Glomerular endothelial cell (primary cell): ENCODE measurements at regions not wholly inside any gene's neighbourhood (a gene's known extent, or its start where the extent isn't known, plus 50 kb on each side); places are given as distances from the start of the nearest gene placed in this dataset.
"Not testable (repeated sequence)": the region's sequence is repeated elsewhere in the genome, so short reads cannot be mapped to it uniquely, and the experiment has no call there.

Experiments
- DNase-seq: peaks from one replicate; pipeline ENCODE4 v3.0.0-alpha.2; 2011; ENCODE audit warnings: low read depth, low spot score; ENCODE audit errors: extremely low read depth

GRCh38 chr7:4319280-4319679, 362.8 kb upstream of the FOXK1 start:
- DNase-seq: no peak

GRCh38 chr7:4325732-4326131, 356.4 kb upstream of the FOXK1 start:
- no peak for DNase-seq

- no peak for DNase-seq
These were observed 350.4 kb upstream of the FOXK1 start for GRCh38 chr7:4331711-4332110.

- no peak for DNase-seq
These were observed 343.5 kb upstream of the FOXK1 start for GRCh38 chr7:4338556-4338955.

GRCh38 chr7:4343272-4344247, 338.5 kb upstream of the FOXK1 start:
- DNase-seq: no peak

- no peak for DNase-seq
These were observed 337.1 kb upstream of the FOXK1 start for GRCh38 chr7:4345004-4345403.

GRCh38 chr7:4352069-4352468, 330.0 kb upstream of the FOXK1 start:
- DNase-seq: no peak

- DNase-seq: no peak
These were observed 320.3 kb upstream of the FOXK1 start for GRCh38 chr7:4361774-4362173.

GRCh38 chr7:4383584-4383983, 298.5 kb upstream of the FOXK1 start:
- no peak for DNase-seq

GRCh38 chr7:4386190-4386589, 295.9 kb upstream of the FOXK1 start:
- DNase-seq: no peak

- DNase-seq: not testable (repeated sequence)
These were observed 291.0 kb upstream of the FOXK1 start for GRCh38 chr7:4391103-4391502.

- no peak for DNase-seq
These were observed 287.4 kb upstream of the FOXK1 start for GRCh38 chr7:4394736-4395135.

- no peak for DNase-seq
These were observed 283.0 kb upstream of the FOXK1 start for GRCh38 chr7:4399121-4399520.

- no peak for DNase-seq
These were observed 282.5 kb upstream of the FOXK1 start for GRCh38 chr7:4399596-4399995.

GRCh38 chr7:4406288-4407058, 275.6 kb upstream of the FOXK1 start:
- no peak for DNase-seq

GRCh38 chr7:4409946-4410345, 272.1 kb upstream of the FOXK1 start:
- DNase-seq: no peak

- DNase-seq: no peak
These were observed 265.6 kb upstream of the FOXK1 start for GRCh38 chr7:4416396-4417056.

GRCh38 chr7:4428526-4428925, 253.6 kb upstream of the FOXK1 start:
- no peak for DNase-seq

GRCh38 chr7:4430227-4430626, 251.9 kb upstream of the FOXK1 start:
- no peak for DNase-seq

- DNase-seq: no peak
These were observed 247.8 kb upstream of the FOXK1 start for GRCh38 chr7:4434306-4434705.

- no peak for DNase-seq
These were observed 245.7 kb upstream of the FOXK1 start for GRCh38 chr7:4436361-4436895.
